HG03159 (cell line): ENCODE measurements at regions not wholly inside any gene's neighbourhood (a gene's known extent, or its start where the extent isn't known, plus 50 kb on each side); places are given as distances from the start of the nearest gene placed in this dataset.
"Not testable (repeated sequence)": the region's sequence is repeated elsewhere in the genome, so short reads cannot be mapped to it uniquely, and the experiment has no call there.

Experiments used
- ATAC-seq: cut with Tn5 transposase; IDR thresholded peaks from one replicate; pipeline ENCODE4 v1.9.1; 2021; ENCODE audit warnings: mild to moderate bottlenecking, moderate library complexity; ENCODE audit not compliant: unreplicated experiment

GRCh38 chr2:47690706-47691325 lies 92.1 kb upstream of the MSH6 start:
- ATAC-seq = not testable (repeated sequence)

GRCh38 chr2:47690132-47690531 lies 92.8 kb upstream of the MSH6 start:
- no peak for ATAC-seq

- peak; percentile 75 for ATAC-seq
Observed at GRCh38 chr2:47689118-47689517, 93.8 kb upstream of the MSH6 start.

- ATAC-seq = no peak
Observed at GRCh38 chr2:47688561-47688960, 94.4 kb upstream of the MSH6 start.

GRCh38 chr2:47687856-47688255 lies 95.1 kb upstream of the MSH6 start:
- ATAC-seq = no peak

- no peak for ATAC-seq
Observed at GRCh38 chr2:47686018-47686417, 96.9 kb upstream of the MSH6 start.

GRCh38 chr2:47682216-47682749 lies 100.7 kb upstream of the MSH6 start:
- ATAC-seq = no peak

- ATAC-seq = no peak
Observed at GRCh38 chr2:47676261-47676926, 105.6 kb upstream of the KCNK12 start.

- ATAC-seq = no peak
Observed at GRCh38 chr2:47675196-47675825, 104.5 kb upstream of the KCNK12 start.

- no peak for ATAC-seq
Observed at GRCh38 chr2:47666332-47666731, 95.5 kb upstream of the KCNK12 start.

- ATAC-seq = no peak
Observed at GRCh38 chr2:47664817-47665216, 94.0 kb upstream of the KCNK12 start.

- no peak for ATAC-seq
Observed at GRCh38 chr2:47662552-47662951, 91.8 kb upstream of the KCNK12 start.

GRCh38 chr2:47661310-47661709 lies 90.5 kb upstream of the KCNK12 start:
- no peak for ATAC-seq

- ATAC-seq = no peak
Observed at GRCh38 chr2:47660168-47660567, 89.4 kb upstream of the KCNK12 start.

- no peak for ATAC-seq
Observed at GRCh38 chr2:47658646-47659320, 88.0 kb upstream of the KCNK12 start.

GRCh38 chr2:47657886-47658489 lies 87.2 kb upstream of the KCNK12 start:
- no peak for ATAC-seq

GRCh38 chr2:47656715-47657600 lies 86.2 kb upstream of the KCNK12 start:
- ATAC-seq = no peak

- ATAC-seq = no peak
Observed at GRCh38 chr2:47655563-47655880, 84.7 kb upstream of the KCNK12 start.

GRCh38 chr2:47654790-47655562 lies 84.2 kb upstream of the KCNK12 start:
- ATAC-seq = peak; percentile 85
